Upper lobe of left lung (tissue), 6 donors: ENCODE measurements at regions not wholly inside any gene's neighbourhood (a gene's known extent, or its start where the extent isn't known, plus 50 kb on each side); places are given as distances from the start of the nearest gene placed in this dataset.
A peak's percentile ranks its signal among the peaks of the same experiment; 100 is the strongest.
"Not testable (repeated sequence)": the region's sequence is repeated elsewhere in the genome, so short reads cannot be mapped to it uniquely, and the experiment has no call there.

Source experiments
- ATAC-seq, 2 donors: fragments of 200-7000 bp; cut with Tn5 transposase; one replicate each; pipeline ENCODE4 v1.9.1; 2022; ENCODE audit warnings: mild to moderate bottlenecking in 2 of 2, moderate library complexity in 2 of 2; ENCODE audit not compliant: low FRiP score in 2 of 2
- DNase-seq, 2 donors: peaks; one replicate each; pipeline ENCODE4 v3.0.0-alpha.2; 2019 to 2020
- H3K27ac ChIP-seq, 4 donors: fragments of 200-600 bp; sonication (generic); one replicate each; pipeline ENCODE4 v1.5.1; 2016 to 2019
- H3K27me3 ChIP-seq, 4 donors: fragments of 200-600 bp; sonication (generic); one replicate each; pipeline ENCODE4 v1.5.1; 2017 to 2019
- H3K36me3 ChIP-seq, 4 donors: fragments of 200-600 bp; sonication (generic); one replicate each; pipeline ENCODE4 v1.5.1; 2016 to 2019
- H3K4me1 ChIP-seq, 4 donors: fragments of 200-600 bp; sonication (generic); one replicate each; pipeline ENCODE4 v1.5.1; 2018 to 2019
- H3K4me3 ChIP-seq, 4 donors: fragments of 200-600 bp; sonication (generic); one replicate each; pipeline ENCODE4 v1.5.1; 2017 to 2019; ENCODE audit warnings: mild to moderate bottlenecking in 2 of 4, moderate library complexity in 1 of 4
- H3K9me3 ChIP-seq, 4 donors: fragments of 200-600 bp; sonication (generic); one replicate each; pipeline ENCODE4 v1.5.1; 2018 to 2019
- CTCF ChIP-seq, 6 experiments: fragments of 450-650 bp in 4 of 6; fragments of 200-600 bp in 2 of 6; sonication (generic) in 2 of 6; IDR thresholded peaks; one replicate each; pipeline ENCODE4 v1.5.1; 2016 to 2019; ENCODE audit warnings: antibody characterized with exemption in 6 of 6
- EP300 ChIP-seq, 4 donors: sonication (generic); formaldehyde crosslinking; IDR thresholded peaks; one replicate each; pipeline ENCODE4 v1.5.1; 2017; ENCODE audit warnings: antibody characterized with exemption in 4 of 4, control low read depth in 2 of 4
- POLR2A ChIP-seq, 4 donors: fragments of 450-650 bp; IDR thresholded peaks; one replicate each; pipeline ENCODE4 v1.5.1; 2016 to 2017; ENCODE audit warnings: antibody characterized with exemption in 4 of 4, mild to moderate bottlenecking in 2 of 4
- POLR2AphosphoS5 ChIP-seq, 2 donors: sonication (generic); formaldehyde crosslinking; IDR thresholded peaks; one replicate each; pipeline ENCODE4 v1.5.1; 2017; ENCODE audit warnings: antibody characterized with exemption in 2 of 2
- WGBS, 2 donors: methylation state at CpG; one replicate each; pipeline ENCODE4 v1.1.5; 2017 to 2018; 5-methylcytosine and 5-hydroxymethylcytosine counted together
- donor health status: DM: no; HTN: no; CAD: no; lungs with moderate emphysema.
- donor health status: DM: no; HTN: yes; CAD: no; lungs with severe emphysema.

DNA sequence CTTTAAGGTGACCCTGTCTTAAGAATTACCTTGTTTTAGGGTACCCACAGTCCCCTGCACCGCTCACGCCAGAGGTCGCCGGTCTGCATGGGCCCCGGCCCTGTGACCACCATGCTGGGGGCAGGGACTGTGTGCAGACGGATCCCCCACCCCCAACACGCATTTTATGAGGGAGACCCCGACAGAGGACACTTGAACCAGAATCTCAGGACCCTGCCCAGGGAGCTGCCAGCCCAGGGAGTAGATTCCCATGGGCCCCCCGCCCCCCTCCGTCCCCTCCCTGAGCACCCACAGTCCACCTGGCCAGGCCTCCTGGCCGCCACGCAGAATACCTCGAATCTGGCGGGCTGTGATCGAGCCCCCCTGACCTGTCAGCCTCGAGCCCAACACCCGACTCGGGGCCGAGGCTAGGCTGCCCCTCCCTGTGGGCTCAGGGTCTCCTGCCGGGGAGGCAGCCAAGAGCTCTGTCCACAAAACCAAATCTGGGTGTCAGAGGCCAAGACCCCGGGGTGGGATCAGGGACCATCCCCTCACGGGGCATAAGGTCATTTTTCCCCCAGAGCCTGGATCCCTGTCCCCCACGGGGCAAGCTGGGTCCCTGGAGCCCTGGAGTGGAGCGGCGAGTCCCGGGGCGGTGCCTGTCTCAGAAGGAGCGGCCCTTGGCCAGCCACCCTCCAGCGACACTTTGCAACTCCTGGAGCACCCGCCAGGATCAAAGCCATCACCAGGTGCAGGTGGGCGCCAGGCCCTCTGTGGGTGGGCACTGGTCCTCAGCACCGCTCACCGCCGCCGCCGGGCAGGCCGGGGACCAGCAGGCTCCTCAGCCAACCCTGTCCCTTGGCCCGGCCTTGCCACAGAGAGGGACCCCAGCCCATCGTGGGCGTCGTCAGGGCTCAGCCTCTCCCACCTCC, 155.8 kb upstream of the PKP2 start:
- H3K27ac ChIP-seq = no peak overlapping the region
- no peaks in the 10 kb centered on the region for H3K9me3 ChIP-seq
- ATAC-seq = peak in 1 of 2 donors; percentile 53
- H3K4me3 ChIP-seq = no peak overlapping the region
- WGBS, 2 donors = 94 to 98% methylated on average over 7 to 38 of the region's 41 CpGs
- no peaks in the 10 kb centered on the region for H3K36me3 ChIP-seq
- H3K27me3 ChIP-seq = no peaks in the 10 kb centered on the region
- TF ChIP-seq EP300 (IDR thresholded peaks at IDR 0.05) (no peak), POLR2AphosphoS5 (IDR thresholded peaks at IDR 0.05) (no peak), CTCF (IDR thresholded peaks at IDR 0.05) (no peak), POLR2A (IDR thresholded peaks at IDR 0.05) (no peak)
- peak in 1 of 2 donors; percentile 75 for DNase-seq
- H3K4me1 ChIP-seq = no peaks in the 10 kb centered on the region

DNA sequence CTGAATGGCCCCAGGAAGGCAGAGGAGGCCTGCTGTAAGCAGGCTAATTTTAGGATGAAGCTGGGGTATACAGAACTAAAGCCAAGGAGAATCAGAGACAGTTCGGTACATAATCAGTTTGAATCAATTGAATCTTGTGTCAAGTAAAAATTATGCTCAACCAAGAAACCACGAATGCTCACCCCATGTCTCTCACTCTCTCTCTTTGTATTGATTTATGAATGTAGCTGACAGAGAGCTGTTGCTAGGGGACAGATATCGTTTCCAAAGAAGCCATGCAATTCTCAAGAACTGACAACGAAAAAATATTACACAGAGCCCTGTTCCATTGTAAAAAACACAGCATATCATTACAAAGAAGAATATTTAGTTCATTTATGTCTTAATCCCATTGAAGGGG, 151.1 kb upstream of the PKP2 start:
- H3K27me3 ChIP-seq = no peaks in the 10 kb centered on the region
- 72 to 75% methylated on average over 4 of the region's 4 CpGs for WGBS, 2 donors
- TF ChIP-seq POLR2AphosphoS5 (IDR thresholded peaks at IDR 0.05) (no peak), POLR2A (IDR thresholded peaks at IDR 0.05) (no peak), CTCF (IDR thresholded peaks at IDR 0.05) (no peak), EP300 (IDR thresholded peaks at IDR 0.05) (no peak)
- no peaks in the 10 kb centered on the region for H3K4me1 ChIP-seq
- ATAC-seq (no peak), DNase-seq (no peak)
- H3K27ac ChIP-seq = no peak overlapping the region
- no peaks in the 10 kb centered on the region for H3K36me3 ChIP-seq
- no peaks in the 10 kb centered on the region for H3K9me3 ChIP-seq
- no peak overlapping the region for H3K4me3 ChIP-seq

- no peak for TF ChIP-seq CTCF (IDR thresholded peaks at IDR 0.05)
- no peak for TF ChIP-seq EP300 (IDR thresholded peaks at IDR 0.05)
- TF ChIP-seq POLR2AphosphoS5 (IDR thresholded peaks at IDR 0.05) = no peak
- no peak for TF ChIP-seq POLR2A (IDR thresholded peaks at IDR 0.05)
- Histone ChIP-seq H3K9me3 (no peaks in the 10 kb centered on the region), H3K27me3 (no peaks in the 10 kb centered on the region), H3K27ac (no peak overlapping the region), H3K4me3 (no peak overlapping the region), H3K4me1 (no peaks in the 10 kb centered on the region), H3K36me3 (no peaks in the 10 kb centered on the region)
- ATAC-seq = no peak
- 46 to 49% methylated on average over 3 of the region's 3 CpGs for WGBS, 2 donors
- no peak for DNase-seq
Measured at GRCh38 chr12:33044447-33044846, 147.9 kb upstream of the PKP2 start.

DNA sequence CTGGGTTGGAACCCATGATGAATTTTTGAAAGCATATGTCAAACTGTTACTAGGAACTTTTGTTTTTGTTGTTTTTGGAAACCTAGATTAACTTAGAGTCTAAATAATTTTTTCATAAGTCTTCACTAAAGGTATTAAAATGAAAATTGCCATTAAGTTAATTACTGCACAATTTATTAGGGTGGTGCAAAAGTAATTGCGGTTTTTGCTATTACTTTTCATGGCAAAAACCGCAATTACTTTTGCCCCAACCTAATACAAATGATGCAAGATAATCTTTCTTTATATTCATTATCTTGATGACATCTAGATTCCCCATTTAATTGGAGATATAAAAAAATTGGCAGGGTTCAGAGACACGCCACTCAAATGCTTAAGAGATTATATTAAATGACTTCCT, 145.0 kb upstream of the PKP2 start:
- no peaks in the 10 kb centered on the region for H3K36me3 ChIP-seq
- ATAC-seq (no peak), DNase-seq (no peak)
- H3K27me3 ChIP-seq = no peaks in the 10 kb centered on the region
- H3K27ac ChIP-seq = no peak overlapping the region
- no peak overlapping the region for H3K4me3 ChIP-seq
- no peaks in the 10 kb centered on the region for H3K4me1 ChIP-seq
- TF ChIP-seq CTCF (IDR thresholded peaks at IDR 0.05) = no peak
- TF ChIP-seq POLR2AphosphoS5 (IDR thresholded peaks at IDR 0.05) = no peak
- no peak for TF ChIP-seq EP300 (IDR thresholded peaks at IDR 0.05)
- TF ChIP-seq POLR2A (IDR thresholded peaks at IDR 0.05) = no peak
- no peaks in the 10 kb centered on the region for H3K9me3 ChIP-seq
- 78 to 90% methylated on average over 3 of the region's 3 CpGs for WGBS, 2 donors

GRCh38 chr12:33033999-33034398, 137.4 kb upstream of the PKP2 start:
- H3K4me1 ChIP-seq, H3K27ac ChIP-seq, H3K27me3 ChIP-seq, H3K36me3 ChIP-seq, H3K4me3 ChIP-seq, ATAC-seq: not testable (repeated sequence)
- 98% methylated on average over 8 to 13 of the region's 19 CpGs for WGBS, 2 donors
- peak in 1 of 2 donors; percentile 69 for DNase-seq
- H3K9me3 ChIP-seq = peaks cover 0 to 17% (median 4%) of the 10 kb centered on the region in 4 donors
